HepG2 (cell line): ENCODE measurements at regions not wholly inside any gene's neighbourhood (a gene's known extent, or its start where the extent isn't known, plus 50 kb on each side); places are given as distances from the start of the nearest gene placed in this dataset.

Experiments
- ATAC-seq: fragments of 200-7000 bp; cut with Tn5 transposase; 3 replicates; pipeline ENCODE4 v1.9.1; 2020; ENCODE audit warnings: mild to moderate bottlenecking, moderate library complexity
- BruUV-seq: library from RNA; stranded (reverse); fragments of 400-500 nt; replicated peaks from 2 replicates; lab custom pipeline; 2021; lab: Mats Ljungman, UMichigan
- CTCF ChIA-PET: fragments of 300-600 bp; formaldehyde crosslinking; extraction: SDS; loops from one replicate; lab custom pipeline; 2021; ENCODE audit warnings: low total read pairs, inconsistent platforms, low intra/inter-chr PET ratio; lab: Yijun Ruan, JAX
- POLR2A ChIA-PET: fragments of 350-600 bp; sonication (Branson Sonifier 250); formaldehyde crosslinking; loops from one replicate; lab custom pipeline; 2020; ENCODE audit warnings: antibody characterized with exemption, inconsistent platforms; lab: Yijun Ruan, JAX
- DNase-seq: peaks from one replicate; pipeline ENCODE4 v3.0.0-alpha.2; 2015; ENCODE audit warnings: low spot score
- FAIRE-seq: peaks from 3 replicates; lab custom pipeline; 2011; peaks lifted over from hg19 to GRCh38; lab: Jason Lieb, UNC
- H2AFZ ChIP-seq: one replicate; pipeline ENCODE4 v1.6.1; 2011; ENCODE audit warnings: low read length, inconsistent platforms
- H3K27ac ChIP-seq: fragments of 300-600 bp; 3 replicates; pipeline ENCODE4 v1.8.0; 2011; ENCODE audit warnings: mixed run types, mild to moderate bottlenecking, mixed read lengths, low read length, inconsistent platforms; ENCODE audit not compliant: insufficient read depth; ENCODE audit errors: extremely low read length
- H3K27me3 ChIP-seq, 2 experiments: fragments of 200-600 bp in 1 of 2; 2 replicates in 1 of 2; 3 replicates in 1 of 2; pipeline versions ENCODE4 v1.6.0 to v1.8.0; 2011; ENCODE audit warnings: low read length in 2 of 2, mild to moderate bottlenecking in 2 of 2, moderate library complexity in 2 of 2, inconsistent platforms in 1 of 2; ENCODE audit not compliant: insufficient read depth in 2 of 2, control insufficient read depth in 1 of 2
- H3K36me3 ChIP-seq, 2 experiments: fragments of 200-600 bp in 1 of 2; replicated peaks in 1 of 2; 2 replicates in 1 of 2; 3 replicates in 1 of 2; pipeline versions ENCODE4 v1.5.1 to v1.8.0; 2011; ENCODE audit warnings: low read length in 2 of 2, inconsistent platforms in 1 of 2; ENCODE audit not compliant: insufficient read depth in 2 of 2, control insufficient read depth in 1 of 2
- H3K4me1 ChIP-seq: 2 replicates; pipeline ENCODE4 v1.5.1; 2012; ENCODE audit warnings: low read length, inconsistent platforms; ENCODE audit not compliant: insufficient read depth
- H3K4me2 ChIP-seq: 2 replicates; pipeline ENCODE4 v1.6.0; 2011; ENCODE audit warnings: low read depth, low read length, inconsistent platforms
- H3K4me3 ChIP-seq, 3 experiments: fragments of 200-600 bp in 1 of 3; sonication (generic), shearing (Covaris generic) in 1 of 3; replicated peaks in 1 of 3; 2 replicates each; pipeline ENCODE4 v1.5.1; 2011 to 2016; ENCODE audit warnings: low read length in 3 of 3, inconsistent platforms in 2 of 3, low read depth in 2 of 3, mild to moderate bottlenecking in 2 of 3, control low read depth in 1 of 3, mixed read lengths in 1 of 3; ENCODE audit not compliant: insufficient read depth in 1 of 3
- H3K79me2 ChIP-seq: one replicate; pipeline ENCODE4 v1.6.1; 2011; ENCODE audit warnings: low read length, inconsistent platforms; ENCODE audit not compliant: insufficient read depth
- H3K9ac ChIP-seq: 2 replicates; pipeline ENCODE4 v1.6.0; 2011; ENCODE audit warnings: mild to moderate bottlenecking, low read depth, low read length, inconsistent platforms; ENCODE audit not compliant: insufficient read depth
- H3K9me3 ChIP-seq: 2 replicates; pipeline ENCODE4 v1.5.1; 2012; ENCODE audit warnings: mild to moderate bottlenecking, low read length
- H4K20me1 ChIP-seq: 2 replicates; pipeline ENCODE4 v1.6.0; 2011; ENCODE audit warnings: inconsistent platforms, mild to moderate bottlenecking, low read length, moderate library complexity; ENCODE audit not compliant: insufficient read depth
- ADNP ChIP-seq: sonication (generic); formaldehyde crosslinking; IDR thresholded peaks from 2 replicates; pipeline ENCODE4 v1.4.0; 2020; ENCODE audit warnings: missing genetic modification reagents
- ARNTL ChIP-seq: sonication (generic); formaldehyde crosslinking; IDR thresholded peaks from 2 replicates; pipeline ENCODE4 v1.4.0; 2020; ENCODE audit warnings: mild to moderate bottlenecking, missing genetic modification reagents
- ATF1 ChIP-seq: IDR thresholded peaks from 2 replicates; pipeline ENCODE4 v1.6.1; 2016; ENCODE audit warnings: mild to moderate bottlenecking, control low read depth
- BRCA1 ChIP-seq: sonication (generic); formaldehyde crosslinking; IDR thresholded peaks from 2 replicates; pipeline ENCODE4 v1.4.0; 2020; ENCODE audit warnings: missing genetic modification reagents
- CBX2 ChIP-seq, 2 experiments: fragments of 200-600 bp in 1 of 2; sonication (generic); formaldehyde crosslinking in 1 of 2; IDR thresholded peaks; 2 replicates each; pipeline versions ENCODE4 v1.7.0 to v1.8.1; 2018 to 2022; ENCODE audit warnings: low read depth in 2 of 2, low read length in 1 of 2, mild to moderate bottlenecking in 1 of 2, missing genetic modification reagents in 1 of 2
- GZF1 ChIP-seq: sonication (generic); formaldehyde crosslinking; IDR thresholded peaks from 2 replicates; pipeline ENCODE4 v1.5.1; 2020; ENCODE audit warnings: mild to moderate bottlenecking, missing genetic modification reagents
- HNRNPH1 ChIP-seq: fragments of 200-400 bp; formaldehyde crosslinking; optimal IDR thresholded peaks from 2 replicates; pipeline ENCODE3; 2017; ENCODE audit warnings: mild to moderate bottlenecking, low read depth, low read length
- HNRNPL ChIP-seq: fragments of 200-400 bp; formaldehyde crosslinking; IDR thresholded peaks from 2 replicates; pipeline ENCODE4 v1.6.1; 2017; ENCODE audit warnings: mild to moderate bottlenecking, low read depth, low read length
- KDM6A ChIP-seq: IDR thresholded peaks from 2 replicates; pipeline ENCODE4 v1.6.1; 2016; ENCODE audit warnings: low read depth
- LBX2 ChIP-seq: sonication (generic); formaldehyde crosslinking; IDR thresholded peaks from 2 replicates; pipeline ENCODE4 v1.5.0; 2020; ENCODE audit warnings: missing genetic modification reagents, mild to moderate bottlenecking, borderline replicate concordance
- NR3C1 ChIP-seq: sonication (generic); formaldehyde crosslinking; IDR thresholded peaks from 2 replicates; pipeline ENCODE4 v1.4.0; 2020; ENCODE audit warnings: missing genetic modification reagents
- PHF8 ChIP-seq: sonication (generic); formaldehyde crosslinking; IDR thresholded peaks from 2 replicates; pipeline ENCODE4 v1.5.0; 2020; ENCODE audit warnings: missing genetic modification reagents
- POLR2A ChIP-seq, 2 experiments: IDR thresholded peaks; 2 replicates each; pipeline ENCODE4 v1.6.1; 2011; ENCODE audit warnings: low read depth in 2 of 2, low read length in 2 of 2, mild to moderate bottlenecking in 1 of 2, moderate library complexity in 1 of 2; ENCODE audit not compliant: insufficient read depth in 1 of 2
- RBAK ChIP-seq: sonication (generic); formaldehyde crosslinking; IDR thresholded peaks from 2 replicates; pipeline ENCODE4 v1.5.1; 2020; ENCODE audit warnings: mild to moderate bottlenecking, missing genetic modification reagents
- TGIF2 ChIP-seq: IDR thresholded peaks from 2 replicates; pipeline ENCODE4 v1.6.1; 2016; ENCODE audit warnings: control low read depth, missing compliant biosample characterization
- THAP8 ChIP-seq: sonication (generic); formaldehyde crosslinking; IDR thresholded peaks from 2 replicates; pipeline ENCODE4 v1.5.1; 2020; ENCODE audit warnings: missing genetic modification reagents, mild to moderate bottlenecking, borderline replicate concordance
- ZNF224 ChIP-seq: sonication (generic); formaldehyde crosslinking; IDR thresholded peaks from 2 replicates; pipeline ENCODE4 v1.5.0; 2020; ENCODE audit warnings: mild to moderate bottlenecking, missing genetic modification reagents
- ZNF280B ChIP-seq: sonication (generic); formaldehyde crosslinking; IDR thresholded peaks from 2 replicates; pipeline ENCODE4 v1.5.0; 2020; ENCODE audit warnings: missing genetic modification reagents, mild to moderate bottlenecking, borderline replicate concordance
- ZNF597 ChIP-seq: sonication (generic); formaldehyde crosslinking; IDR thresholded peaks from 2 replicates; pipeline ENCODE4 v1.5.0; 2020; ENCODE audit warnings: missing genetic modification reagents
- WGBS: methylation state at CpG from one replicate; pipeline ENCODE4 v1.1.6; 2017; ENCODE audit warnings: low lambda C conversion rate; 5-methylcytosine and 5-hydroxymethylcytosine counted together
- in situ Hi-C: cut with HindIII; loops from 2 replicates; pipeline ENCODE4 v1.10.0; 2017; ENCODE audit warnings: low pct_unique_long_range_greater_than_20kb; ENCODE audit not compliant: extremely low pct_ligation_motif_present
- intact Hi-C: fragments of 100-400 bp; cut with micrococcal nuclease; formaldehyde crosslinking; loops from one replicate; pipeline ENCODE4 v1.10.0; 2022; ENCODE audit not compliant: unreplicated experiment

GRCh38 chr1:189538271-189538670 lies 939.4 kb downstream of the BRINP3 start:
- no peak for FAIRE-seq
- Histone ChIP-seq H3K4me3 (no peak overlapping the region), H3K27ac (no peak overlapping the region), H3K9ac (no peak overlapping the region), H3K4me1 (no peaks in the 10 kb centered on the region), H3K4me2 (no peak overlapping the region), H4K20me1 (no peaks in the 10 kb centered on the region), H3K79me2 (no peaks in the 10 kb centered on the region), H3K36me3 (no peaks in the 10 kb centered on the region), H3K27me3 (no peaks in the 10 kb centered on the region), H2AFZ (no peak overlapping the region), H3K9me3 (no peaks in the 10 kb centered on the region)
- ChIA-PET POLR2A (no interaction called here), CTCF (no interaction called here)
- in situ Hi-C loops (no loop called here), intact Hi-C loops (no loop called here)
- no TSS peak for BruUV-seq
- 0% methylated on average over 2 of the region's 2 CpGs for WGBS
- TF ChIP-seq RBAK (CRISPR knock-in tag), result no peak
- no peak for TF ChIP-seq TGIF2 (CRISPR knock-in tag)
- TF ChIP-seq POLR2A (IDR thresholded peaks at IDR 0.05; ENCODE audit: insufficient read depth in 1 of 2, low read depth in 2 of 2, low read length in 2 of 2), result no peak
- no peak for TF ChIP-seq CBX2 (IDR thresholded peaks at IDR 0.05; ENCODE audit: low read depth, low read length)
- no peak for TF ChIP-seq CBX2 (CRISPR knock-in tag; IDR thresholded peaks at IDR 0.05; ENCODE audit: low read depth)
- TF ChIP-seq PHF8 (CRISPR knock-in tag), result no peak
- no peak for TF ChIP-seq LBX2 (CRISPR knock-in tag)
- no peak for TF ChIP-seq NR3C1 (CRISPR knock-in tag)
- TF ChIP-seq BRCA1 (CRISPR knock-in tag), result no peak
- no peak for TF ChIP-seq KDM6A
- no peak for TF ChIP-seq ZNF280B
- TF ChIP-seq ADNP (CRISPR knock-in tag), result no peak
- no peak for TF ChIP-seq ZNF597 (CRISPR knock-in tag)
- TF ChIP-seq GZF1, result no peak
- no peak for TF ChIP-seq ARNTL
- no peak for TF ChIP-seq ZNF224 (CRISPR knock-in tag)
- no peak for TF ChIP-seq THAP8 (CRISPR knock-in tag)
- no peak for TF ChIP-seq ATF1
- no peak for TF ChIP-seq HNRNPH1
- TF ChIP-seq HNRNPL, result no peak
- no peak for ATAC-seq
- no peak for DNase-seq
